ENCODE measurements at regions not wholly inside any gene's neighbourhood (a gene's known extent, or its start where the extent isn't known, plus 50 kb on each side); places are given as distances from the start of the nearest gene placed in this dataset.

DNA sequence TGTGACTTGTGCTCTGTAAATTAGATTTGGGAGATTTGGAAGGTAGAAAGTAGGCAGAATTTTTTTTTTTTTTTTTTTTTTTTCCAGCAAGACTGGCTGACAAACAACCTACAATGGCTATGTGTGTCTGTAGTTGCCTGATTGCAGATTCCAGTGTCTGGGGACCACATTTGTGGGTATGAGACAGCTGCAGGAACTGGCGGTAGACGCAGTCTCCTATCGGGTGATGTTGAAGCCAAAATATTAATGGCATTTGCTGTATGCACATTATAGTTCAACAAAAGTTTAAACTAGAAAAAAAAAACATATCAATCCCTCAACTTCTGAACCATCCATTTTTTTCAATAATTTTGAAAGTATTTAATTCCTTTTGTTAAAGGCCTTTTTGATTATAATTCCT is 665.2 kb downstream of the TOX3 start:
- Histone ChIP-seq H3K27ac (no peak overlapping the region), H3K36me3 (no peaks in the 10 kb centered on the region), H3K9me3 (no peaks in the 10 kb centered on the region), H3K4me1 (ENCODE audit: control insufficient read depth in 1 of 2, insufficient read depth in 1 of 2, low read depth in 1 of 2, low read length in 1 of 2) (no peaks in the 10 kb centered on the region), H3K27me3 (no peaks in the 10 kb centered on the region), H3K4me3 (ENCODE audit: low read depth in 1 of 2, low read length in 1 of 2) (no peak overlapping the region)
- TF ChIP-seq, protein P1, sequence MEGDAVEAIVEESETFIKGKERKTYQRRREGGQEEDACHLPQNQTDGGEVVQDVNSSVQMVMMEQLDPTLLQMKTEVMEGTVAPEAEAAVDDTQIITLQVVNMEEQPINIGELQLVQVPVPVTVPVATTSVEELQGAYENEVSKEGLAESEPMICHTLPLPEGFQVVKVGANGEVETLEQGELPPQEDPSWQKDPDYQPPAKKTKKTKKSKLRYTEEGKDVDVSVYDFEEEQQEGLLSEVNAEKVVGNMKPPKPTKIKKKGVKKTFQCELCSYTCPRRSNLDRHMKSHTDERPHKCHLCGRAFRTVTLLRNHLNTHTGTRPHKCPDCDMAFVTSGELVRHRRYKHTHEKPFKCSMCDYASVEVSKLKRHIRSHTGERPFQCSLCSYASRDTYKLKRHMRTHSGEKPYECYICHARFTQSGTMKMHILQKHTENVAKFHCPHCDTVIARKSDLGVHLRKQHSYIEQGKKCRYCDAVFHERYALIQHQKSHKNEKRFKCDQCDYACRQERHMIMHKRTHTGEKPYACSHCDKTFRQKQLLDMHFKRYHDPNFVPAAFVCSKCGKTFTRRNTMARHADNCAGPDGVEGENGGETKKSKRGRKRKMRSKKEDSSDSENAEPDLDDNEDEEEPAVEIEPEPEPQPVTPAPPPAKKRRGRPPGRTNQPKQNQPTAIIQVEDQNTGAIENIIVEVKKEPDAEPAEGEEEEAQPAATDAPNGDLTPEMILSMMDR (IDR thresholded peaks at IDR 0.05): no peak

DNA sequence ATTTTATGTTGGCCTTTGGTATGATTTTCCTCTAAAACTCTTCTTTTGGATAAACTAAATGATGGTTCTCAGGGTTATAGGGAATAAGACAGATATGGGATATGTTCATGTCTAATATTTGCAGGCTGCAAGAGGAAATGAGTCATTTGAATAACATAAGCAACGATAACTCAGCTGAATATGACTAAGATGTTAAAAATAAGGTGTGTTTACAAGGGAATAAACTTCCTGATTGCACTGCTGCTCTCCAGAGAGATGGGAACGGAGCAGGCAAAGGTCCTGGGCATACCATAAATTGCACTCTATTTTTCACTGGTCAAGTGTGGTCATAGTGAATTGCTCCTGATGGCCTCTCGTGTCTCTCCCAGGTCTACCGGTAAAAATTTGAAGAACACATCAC is 666.2 kb downstream of the TOX3 start:
- Histone ChIP-seq H3K4me1 (ENCODE audit: control insufficient read depth in 1 of 2, insufficient read depth in 1 of 2, low read depth in 1 of 2, low read length in 1 of 2) (no peaks in the 10 kb centered on the region), H3K9me3 (no peaks in the 10 kb centered on the region), H3K4me3 (ENCODE audit: low read depth in 1 of 2, low read length in 1 of 2) (no peak overlapping the region), H3K27ac (no peak overlapping the region), H3K36me3 (no peaks in the 10 kb centered on the region), H3K27me3 (no peaks in the 10 kb centered on the region)
- TF ChIP-seq, protein P1 (IDR thresholded peaks at IDR 0.05): no peak

DNA sequence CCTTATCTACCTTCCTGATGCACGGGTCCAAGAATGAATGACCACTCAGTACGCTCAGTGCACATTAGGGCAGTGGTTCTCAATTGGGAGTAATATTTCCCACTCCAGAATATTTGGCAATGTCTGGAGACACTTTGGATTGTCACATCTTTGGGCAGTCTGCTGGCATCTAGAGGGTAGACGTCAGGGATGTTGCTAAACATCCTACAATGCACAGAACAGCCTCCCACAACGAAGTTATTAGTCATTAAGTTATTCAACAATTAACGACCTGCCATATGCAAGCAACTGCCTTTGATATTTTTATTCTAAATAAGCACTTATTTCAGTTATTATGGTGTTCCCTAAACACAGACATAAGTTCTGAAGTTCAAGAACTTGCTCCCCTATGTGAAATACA is 669.3 kb downstream of the TOX3 start:
- H3K27me3 ChIP-seq: no peaks in the 10 kb centered on the region
- H3K36me3 ChIP-seq: no peaks in the 10 kb centered on the region
- no peaks in the 10 kb centered on the region for H3K9me3 ChIP-seq
- no peak overlapping the region for H3K4me3 ChIP-seq (ENCODE audit: low read depth in 1 of 2, low read length in 1 of 2)
- no peaks in the 10 kb centered on the region for H3K4me1 ChIP-seq (ENCODE audit: control insufficient read depth in 1 of 2, insufficient read depth in 1 of 2, low read depth in 1 of 2, low read length in 1 of 2)
- TF ChIP-seq, protein P1 (IDR thresholded peaks at IDR 0.05): no peak
- no peak overlapping the region for H3K27ac ChIP-seq

DNA sequence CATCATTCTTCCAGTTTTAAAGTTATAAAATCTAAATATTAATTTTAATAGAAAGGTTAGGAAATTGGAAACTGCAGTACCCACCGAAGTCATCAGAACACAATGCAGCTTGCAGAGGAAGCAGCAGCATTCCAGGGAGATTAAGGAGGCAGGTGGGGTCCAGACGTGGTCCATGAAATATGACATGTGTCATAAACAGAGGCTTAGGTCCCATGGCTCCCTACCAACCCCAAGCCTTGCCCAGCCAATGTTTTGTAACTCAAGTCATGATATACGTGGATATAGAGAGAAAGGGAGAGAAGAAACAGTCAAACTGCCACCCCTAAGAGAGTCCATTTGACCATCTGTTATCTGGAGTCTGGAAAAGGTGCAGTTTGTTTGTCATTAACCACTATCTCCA is 670.0 kb downstream of the TOX3 start:
- Histone ChIP-seq H3K4me3 (ENCODE audit: low read depth in 1 of 2, low read length in 1 of 2) (no peak overlapping the region), H3K9me3 (no peaks in the 10 kb centered on the region), H3K27me3 (no peaks in the 10 kb centered on the region), H3K27ac (no peak overlapping the region), H3K36me3 (no peaks in the 10 kb centered on the region), H3K4me1 (ENCODE audit: control insufficient read depth in 1 of 2, insufficient read depth in 1 of 2, low read depth in 1 of 2, low read length in 1 of 2) (no peaks in the 10 kb centered on the region)
- TF ChIP-seq, protein P1 (IDR thresholded peaks at IDR 0.05): no peak

DNA sequence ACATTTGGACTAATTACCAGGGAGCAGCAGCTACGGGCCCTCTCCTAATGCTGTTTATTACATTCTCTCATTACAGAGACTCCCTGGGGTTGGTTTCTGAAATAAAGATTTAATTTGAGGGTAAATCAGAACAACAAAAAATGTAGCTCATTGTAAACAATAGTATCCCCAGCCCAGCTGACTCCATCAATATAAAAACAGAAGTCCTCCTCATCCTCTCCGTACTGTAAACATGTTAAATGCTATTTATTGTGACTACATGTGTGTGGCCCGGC is 670.4 kb downstream of the TOX3 start:
- no peaks in the 10 kb centered on the region for H3K4me1 ChIP-seq (ENCODE audit: control insufficient read depth in 1 of 2, insufficient read depth in 1 of 2, low read depth in 1 of 2, low read length in 1 of 2)
- no peaks in the 10 kb centered on the region for H3K36me3 ChIP-seq
- H3K27ac ChIP-seq: no peak overlapping the region
- H3K9me3 ChIP-seq: no peaks in the 10 kb centered on the region
- H3K4me3 ChIP-seq (ENCODE audit: low read depth in 1 of 2, low read length in 1 of 2): no peak overlapping the region
- no peaks in the 10 kb centered on the region for H3K27me3 ChIP-seq
- TF ChIP-seq, protein P1 (IDR thresholded peaks at IDR 0.05): no peak
